ENCODE measurements at regions not wholly inside any gene's neighbourhood (a gene's known extent, or its start where the extent isn't known, plus 50 kb on each side); places are given as distances from the start of the nearest gene placed in this dataset.
"Not testable (repeated sequence)": the region's sequence is repeated elsewhere in the genome, so short reads cannot be mapped to it uniquely, and the experiment has no call there.

DNA sequence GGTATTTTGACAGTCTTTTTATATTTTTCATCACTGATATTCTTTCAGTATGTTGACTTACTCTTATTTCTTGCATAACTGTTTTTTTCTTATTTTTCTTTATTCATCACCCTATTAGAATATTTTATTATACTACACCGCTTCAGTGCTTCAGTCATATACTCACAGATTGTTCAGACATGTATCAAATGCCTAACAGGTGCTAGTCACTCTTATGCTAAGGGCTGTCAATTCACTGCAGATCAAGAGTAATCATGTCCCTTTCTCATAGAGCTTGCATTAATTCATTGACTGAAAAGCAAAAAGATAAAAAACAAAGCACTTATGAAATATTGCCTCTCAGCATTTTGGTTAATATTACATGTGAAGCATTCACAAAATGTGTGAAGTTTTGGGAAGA, 1435.6 kb downstream of the STIM2 start:
- TF ChIP-seq EZH2 (IDR thresholded peaks at IDR 0.05; ENCODE audit: insufficient read depth, low read length) (no peak), CTCF (IDR thresholded peaks at IDR 0.05; ENCODE audit: insufficient read depth, low read depth, low read length) (no peak)
- no peaks in the 10 kb centered on the region for H3K4me1 Mint-ChIP-seq (ENCODE audit: low read depth, unreplicated experiment)
- Histone ChIP-seq H3K4me2 (ENCODE audit: low read length) (no peak overlapping the region), H3K27me3 (ENCODE audit: insufficient read depth, low read length) (no peaks in the 10 kb centered on the region), H3K79me2 (ENCODE audit: insufficient read depth, low read length) (no peaks in the 10 kb centered on the region), H3K4me1 (ENCODE audit: insufficient read depth, low read length) (no peaks in the 10 kb centered on the region), H4K20me1 (ENCODE audit: insufficient read depth, low read length) (no peaks in the 10 kb centered on the region), H2AFZ (ENCODE audit: low read depth, low read length) (no peak overlapping the region), H3K4me3 (ENCODE audit: insufficient read depth, low read depth, low read length) (no peak overlapping the region), H3K27ac (ENCODE audit: low read depth, low read length) (no peak overlapping the region), H3K9me3 (ENCODE audit: insufficient read depth, low read depth, low read length) (no peaks in the 10 kb centered on the region), H3K36me3 (ENCODE audit: insufficient read depth, low read length) (no peaks in the 10 kb centered on the region), H3K9ac (ENCODE audit: low read length) (no peak overlapping the region)
- no peak overlapping the region for H3K4me3 Mint-ChIP-seq (ENCODE audit: unreplicated experiment)
- no peaks in the 10 kb centered on the region for H3K36me3 Mint-ChIP-seq (ENCODE audit: low read depth, unreplicated experiment)
- no peak overlapping the region for H3K27ac Mint-ChIP-seq (ENCODE audit: unreplicated experiment)
- H3K9me3 Mint-ChIP-seq (ENCODE audit: unreplicated experiment): peaks cover 2% of the 10 kb centered on the region
- DNase-seq (ENCODE audit: low read depth) (no peak), FAIRE-seq (no peak)
- no peaks in the 10 kb centered on the region for H3K27me3 Mint-ChIP-seq (ENCODE audit: low read depth, unreplicated experiment)

DNA sequence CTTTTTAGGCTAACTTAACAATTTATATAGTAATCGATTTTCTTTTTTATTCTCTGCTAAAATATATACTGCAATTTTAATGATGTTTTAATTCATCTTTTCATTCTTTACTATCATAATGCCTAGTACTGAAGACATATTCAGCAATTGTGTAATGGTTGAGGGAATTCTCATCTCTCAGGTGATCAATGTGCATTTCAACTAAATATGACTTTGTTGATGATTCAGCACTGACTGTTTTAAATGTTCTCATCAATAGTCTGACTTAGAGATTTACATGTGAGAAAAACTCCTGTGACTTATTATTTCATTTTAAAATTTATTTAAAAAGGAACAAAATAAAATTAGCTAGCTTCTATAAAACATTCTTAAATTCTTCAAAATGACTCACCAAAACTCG, 1450.3 kb downstream of the STIM2 start:
- Mint-ChIP-seq H3K27ac (ENCODE audit: unreplicated experiment) (no peak overlapping the region), H3K9me3 (ENCODE audit: unreplicated experiment) (peaks cover 7% of the 10 kb centered on the region), H3K36me3 (ENCODE audit: low read depth, unreplicated experiment) (no peaks in the 10 kb centered on the region), H3K4me1 (ENCODE audit: low read depth, unreplicated experiment) (no peaks in the 10 kb centered on the region), H3K4me3 (ENCODE audit: unreplicated experiment) (no peak overlapping the region), H3K27me3 (ENCODE audit: low read depth, unreplicated experiment) (no peaks in the 10 kb centered on the region)
- no peaks in the 10 kb centered on the region for H3K79me2 ChIP-seq (ENCODE audit: insufficient read depth, low read length)
- DNase-seq (ENCODE audit: low read depth) (no peak), FAIRE-seq (no peak)
- H3K9ac ChIP-seq (ENCODE audit: low read length): no peak overlapping the region
- H3K27me3 ChIP-seq (ENCODE audit: insufficient read depth, low read length): no peaks in the 10 kb centered on the region
- no peak overlapping the region for H3K4me2 ChIP-seq (ENCODE audit: low read length)
- no peaks in the 10 kb centered on the region for H3K4me1 ChIP-seq (ENCODE audit: insufficient read depth, low read length)
- H3K36me3 ChIP-seq (ENCODE audit: insufficient read depth, low read length): no peaks in the 10 kb centered on the region
- no peak overlapping the region for H3K4me3 ChIP-seq (ENCODE audit: insufficient read depth, low read depth, low read length)
- no peaks in the 10 kb centered on the region for H4K20me1 ChIP-seq (ENCODE audit: insufficient read depth, low read length)
- H3K27ac ChIP-seq (ENCODE audit: low read depth, low read length): no peak overlapping the region
- no peak for TF ChIP-seq EZH2 (IDR thresholded peaks at IDR 0.05; ENCODE audit: insufficient read depth, low read length)
- TF ChIP-seq CTCF (IDR thresholded peaks at IDR 0.05; ENCODE audit: insufficient read depth, low read depth, low read length): no peak
- H2AFZ ChIP-seq (ENCODE audit: low read depth, low read length): no peak overlapping the region
- H3K9me3 ChIP-seq (ENCODE audit: insufficient read depth, low read depth, low read length): no peaks in the 10 kb centered on the region

GRCh38 chr4:28312497-28312896, 1451.9 kb downstream of the STIM2 start:
- H3K36me3 Mint-ChIP-seq (ENCODE audit: low read depth, unreplicated experiment); H3K27me3 ChIP-seq (ENCODE audit: insufficient read depth, low read length): not testable (repeated sequence)

More at GRCh38 chr4:28312497-28312896, 1451.9 kb downstream of the STIM2 start:
- not testable (repeated sequence) for H3K4me2 ChIP-seq (ENCODE audit: low read length); H3K4me1 Mint-ChIP-seq (ENCODE audit: low read depth, unreplicated experiment); H3K9me3 ChIP-seq (ENCODE audit: insufficient read depth, low read depth, low read length); H3K9ac ChIP-seq (ENCODE audit: low read length); H3K4me1 ChIP-seq (ENCODE audit: insufficient read depth, low read length); H4K20me1 ChIP-seq (ENCODE audit: insufficient read depth, low read length); H2AFZ ChIP-seq (ENCODE audit: low read depth, low read length); DNase-seq (ENCODE audit: low read depth); H3K4me3 Mint-ChIP-seq (ENCODE audit: unreplicated experiment); H3K27ac ChIP-seq (ENCODE audit: low read depth, low read length); FAIRE-seq; H3K36me3 ChIP-seq (ENCODE audit: insufficient read depth, low read length); H3K9me3 Mint-ChIP-seq (ENCODE audit: unreplicated experiment); H3K27ac Mint-ChIP-seq (ENCODE audit: unreplicated experiment); H3K4me3 ChIP-seq (ENCODE audit: insufficient read depth, low read depth, low read length); H3K79me2 ChIP-seq (ENCODE audit: insufficient read depth, low read length); H3K27me3 Mint-ChIP-seq (ENCODE audit: low read depth, unreplicated experiment)

Data from astrocyte (in vitro differentiated cells and primary cell).